ENCODE measurements at regions not wholly inside any gene's neighbourhood (a gene's known extent, or its start where the extent isn't known, plus 50 kb on each side); places are given as distances from the start of the nearest gene placed in this dataset.
A peak's percentile ranks its signal among the peaks of the same experiment; 100 is the strongest.
"Not testable (repeated sequence)": the region's sequence is repeated elsewhere in the genome, so short reads cannot be mapped to it uniquely, and the experiment has no call there.

- DNase-seq = no peak
Measured at GRCh38 chr10:29746080-29746797, 111.5 kb upstream of the SVIL start.

GRCh38 chr10:29740981-29741545 lies 106.3 kb upstream of the SVIL start:
- DNase-seq = no peak

GRCh38 chr10:29738341-29738740 lies 103.6 kb upstream of the SVIL start:
- DNase-seq = no peak

- DNase-seq = no peak
Measured at GRCh38 chr10:29737074-29737593, 102.4 kb upstream of the SVIL start.

- no peak for DNase-seq
Measured at GRCh38 chr10:29736366-29737073, 101.7 kb upstream of the SVIL start.

GRCh38 chr10:29735628-29736365 lies 101.0 kb upstream of the SVIL start:
- peak; percentile 4 for DNase-seq

- no peak for DNase-seq
Measured at GRCh38 chr10:29734962-29735627, 100.3 kb upstream of the SVIL start.

GRCh38 chr10:29734640-29734961 lies 99.8 kb upstream of the SVIL start:
- DNase-seq = no peak

- no peak for DNase-seq
Measured at GRCh38 chr10:29733323-29733722, 98.6 kb upstream of the SVIL start.

- no peak for DNase-seq
Measured at GRCh38 chr10:29732918-29733317, 98.1 kb upstream of the SVIL start.

- no peak for DNase-seq
Measured at GRCh38 chr10:29731760-29732159, 97.0 kb upstream of the SVIL start.

- no peak for DNase-seq
Measured at GRCh38 chr10:29730969-29731368, 96.2 kb upstream of the SVIL start.

- no peak for DNase-seq
Measured at GRCh38 chr10:29730458-29730857, 95.7 kb upstream of the SVIL start.

GRCh38 chr10:29728541-29729049 lies 93.8 kb upstream of the SVIL start:
- DNase-seq = no peak

GRCh38 chr10:29725927-29726326 lies 91.2 kb upstream of the SVIL start:
- DNase-seq = not testable (repeated sequence)

GRCh38 chr10:29725133-29725720 lies 90.5 kb upstream of the SVIL start:
- DNase-seq = no peak

GRCh38 chr10:29723726-29724125 lies 89.0 kb upstream of the SVIL start:
- no peak for DNase-seq

- no peak for DNase-seq
Measured at GRCh38 chr10:29722777-29723176, 88.0 kb upstream of the SVIL start.

- no peak for DNase-seq
Measured at GRCh38 chr10:29720149-29720548, 85.4 kb upstream of the SVIL start.

- DNase-seq = no peak
Measured at GRCh38 chr10:29719281-29719675, 84.5 kb upstream of the SVIL start.

GRCh38 chr10:29715296-29715695 lies 80.5 kb upstream of the SVIL start:
- no peak for DNase-seq

Data from DMS79 (cell line).